GM11168 (cell line): ENCODE measurements at regions not wholly inside any gene's neighbourhood (a gene's known extent, or its start where the extent isn't known, plus 50 kb on each side); places are given as distances from the start of the nearest gene placed in this dataset.

Experiments used
- in situ Hi-C: fragments of 300-500 bp; cut with MboI; formaldehyde crosslinking; loops from one replicate; pipeline ENCODE4 v1.12.0; 2022; ENCODE audit warnings: low sequenced_read_pairs; ENCODE audit not compliant: unreplicated experiment

GRCh38 chr2:20150110-20150706 is 74.7 kb downstream of the SDC1 start:
- in situ Hi-C loops: no loop called here

- in situ Hi-C loops: loop anchor here (5.0 kb wide), 1 partner anchor 103 kb away; no protein-coding TSS in a partner anchor
These were observed 75.3 kb downstream of the SDC1 start for GRCh38 chr2:20149703-20150030.

DNA sequence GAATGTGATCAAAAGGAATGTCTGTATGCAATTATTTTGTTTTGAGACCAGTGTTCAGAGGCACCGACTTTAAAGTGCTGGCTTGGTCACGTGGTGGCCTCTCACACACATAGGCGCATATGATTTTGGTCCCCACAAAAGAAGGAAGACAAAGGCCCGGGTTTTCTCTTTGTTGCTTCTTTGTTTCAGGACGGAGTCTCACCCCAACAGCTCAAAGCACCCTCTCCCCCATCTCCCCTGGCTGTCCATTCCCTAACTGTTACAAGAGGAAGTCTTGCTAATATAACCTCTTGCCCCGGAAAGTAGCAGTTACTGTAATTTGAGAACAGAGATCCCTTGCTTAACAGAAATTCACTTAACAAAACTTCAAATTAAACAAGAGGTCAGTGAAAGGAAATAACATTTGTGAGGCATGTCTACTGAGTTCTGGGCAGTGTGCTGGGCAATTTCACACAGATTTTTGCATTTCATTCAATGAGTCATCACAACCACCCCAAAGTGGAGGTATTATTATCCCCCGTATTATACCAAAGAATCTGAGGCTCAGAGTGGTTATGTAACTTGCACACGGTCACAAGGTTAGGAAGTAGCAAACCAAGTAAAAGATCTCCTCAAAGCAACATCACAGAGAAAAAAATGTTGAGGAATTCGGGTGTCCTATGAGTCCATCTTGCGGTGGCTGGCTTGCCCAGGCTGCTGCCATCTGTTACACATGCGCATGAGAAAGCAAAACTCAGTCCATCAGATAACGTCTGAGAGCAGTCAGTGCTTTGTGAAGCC is 75.8 kb downstream of the SDC1 start:
- in situ Hi-C loops: loop anchor here (5.0 kb wide), 1 partner anchor 103 kb away; no protein-coding TSS in a partner anchor

DNA sequence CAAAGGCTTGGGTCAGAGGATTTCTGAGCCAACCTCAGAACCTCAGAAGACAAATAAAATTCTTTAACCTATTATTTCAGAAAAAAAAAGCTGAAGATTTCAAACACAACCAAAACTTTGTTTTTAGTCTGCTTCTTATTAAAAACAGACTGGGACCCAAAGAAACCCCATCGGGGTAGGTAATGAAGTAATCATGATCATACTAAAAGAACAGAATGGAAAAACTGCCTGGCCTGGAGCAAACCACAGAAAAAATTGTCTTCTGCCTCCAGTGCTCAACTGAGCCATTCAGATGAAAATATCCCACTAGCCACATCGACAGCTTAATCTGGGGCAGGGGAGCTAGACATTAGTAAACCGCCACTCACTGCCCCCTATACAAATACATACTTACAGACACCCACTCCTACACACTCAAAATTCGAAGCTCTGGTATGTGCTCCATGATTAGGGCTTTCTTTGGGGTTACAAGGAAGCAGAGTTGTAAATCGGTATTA is 76.5 kb downstream of the SDC1 start:
- in situ Hi-C loops: loop anchor here (5.0 kb wide), 1 partner anchor 104 kb away; no protein-coding TSS in a partner anchor

DNA sequence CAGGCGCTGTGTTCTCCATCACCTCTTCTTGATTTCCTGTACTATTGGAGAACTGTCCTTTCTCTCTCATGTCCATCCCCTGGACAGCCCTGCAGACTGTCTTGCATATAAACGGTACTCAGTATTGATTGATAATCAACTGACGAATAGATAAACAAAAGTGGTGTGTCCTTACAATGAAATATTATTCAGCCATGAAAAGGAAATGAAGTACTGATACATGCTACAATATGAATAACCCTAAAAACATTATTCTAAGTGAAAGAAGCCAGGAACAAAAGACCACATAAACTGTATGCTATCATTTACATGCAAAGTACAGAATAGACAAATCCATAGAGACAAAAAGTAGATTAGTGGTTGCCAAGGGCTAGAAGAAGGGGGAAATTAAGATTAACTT is 77.6 kb downstream of the SDC1 start:
- in situ Hi-C loops: loop anchor here (5.0 kb wide), 1 partner anchor 105 kb away; no protein-coding TSS in a partner anchor

GRCh38 chr2:20146401-20146800 is 78.5 kb downstream of the SDC1 start:
- in situ Hi-C loops: loop anchor here (5.0 kb wide), 1 partner anchor 106 kb away; no protein-coding TSS in a partner anchor

DNA sequence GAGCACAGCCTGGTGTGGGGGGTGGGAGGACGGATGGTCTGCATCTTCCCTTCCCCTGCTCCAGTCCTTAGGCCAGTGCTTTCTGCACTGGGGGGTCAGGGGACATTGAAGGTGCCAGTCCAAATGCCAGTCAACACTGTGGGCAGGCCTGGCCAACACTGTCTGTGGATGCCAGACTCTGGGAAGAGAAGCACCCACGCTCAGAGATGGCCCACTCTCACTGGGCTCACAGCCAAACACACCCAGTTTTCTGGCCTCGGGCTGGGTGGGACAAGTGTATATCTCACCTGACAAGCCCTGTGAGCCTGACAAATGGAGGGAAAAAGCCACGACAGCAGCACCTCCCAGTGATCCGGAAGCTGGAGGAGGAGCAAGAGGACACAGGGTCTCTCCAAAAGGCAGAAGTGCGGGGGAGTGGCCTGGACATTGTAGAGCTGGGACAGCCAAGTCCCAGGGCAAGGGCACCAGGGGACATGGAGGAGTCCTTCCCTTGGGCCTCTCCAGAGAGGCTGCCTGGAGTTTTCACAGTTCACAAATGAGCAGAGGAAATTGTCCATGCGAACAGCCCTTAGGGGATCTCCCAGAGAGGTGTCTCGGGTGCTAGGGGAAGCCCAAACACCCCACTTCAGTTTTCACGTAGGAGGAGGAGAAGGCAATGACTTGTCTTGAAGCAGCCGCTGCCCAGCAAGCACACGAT is 79.3 kb downstream of the SDC1 start:
- in situ Hi-C loops: loop anchor here (5.0 kb wide), 1 partner anchor 107 kb away; no protein-coding TSS in a partner anchor

- in situ Hi-C loops: loop anchor here (5.0 kb wide), 1 partner anchor 107 kb away; no protein-coding TSS in a partner anchor
These were observed 80.1 kb downstream of the SDC1 start for GRCh38 chr2:20144861-20145260.

DNA sequence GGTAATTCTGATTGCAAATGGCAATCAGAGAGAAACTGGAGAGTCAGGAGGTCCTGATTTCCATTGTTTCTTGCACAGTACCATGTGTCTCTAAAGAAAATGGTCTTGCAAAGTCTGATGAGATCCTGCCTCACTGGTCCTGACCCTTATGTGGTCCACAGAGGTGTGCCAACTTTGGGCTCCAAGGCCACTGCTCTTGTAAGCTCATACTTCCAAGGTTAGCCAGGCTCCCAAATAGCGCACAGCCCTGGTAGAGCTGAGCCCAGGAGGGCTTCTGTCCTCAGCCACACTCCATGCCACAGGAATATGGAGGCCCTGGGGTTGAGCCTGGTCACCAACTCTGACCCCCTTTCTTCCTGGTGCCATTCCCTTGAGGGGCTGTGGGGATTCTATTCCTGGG is 80.7 kb downstream of the SDC1 start:
- in situ Hi-C loops: no loop called here

DNA sequence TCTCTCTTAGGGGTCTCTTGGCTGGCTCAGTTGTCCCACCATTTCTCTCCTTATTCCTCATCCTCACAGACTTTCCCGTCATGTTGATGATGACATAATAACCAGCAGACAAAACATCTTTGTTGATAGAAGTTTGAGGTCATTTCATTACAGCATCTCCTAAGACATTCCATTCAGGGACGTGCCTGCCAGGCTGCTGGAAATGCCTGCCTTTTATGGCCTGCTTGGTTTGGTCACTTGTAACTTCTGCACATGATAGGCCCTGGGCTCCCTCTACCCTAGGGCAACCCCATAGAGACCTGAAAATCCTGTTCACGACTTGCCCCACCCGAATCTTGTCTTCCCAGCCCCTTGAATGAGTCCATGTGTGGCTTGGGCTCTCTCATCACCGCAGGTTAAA is 81.7 kb downstream of the SDC1 start:
- in situ Hi-C loops: no loop called here

GRCh38 chr2:20141806-20142205 is 83.1 kb downstream of the SDC1 start:
- in situ Hi-C loops: no loop called here

GRCh38 chr2:20141056-20141762 is 83.7 kb downstream of the SDC1 start:
- in situ Hi-C loops: no loop called here

DNA sequence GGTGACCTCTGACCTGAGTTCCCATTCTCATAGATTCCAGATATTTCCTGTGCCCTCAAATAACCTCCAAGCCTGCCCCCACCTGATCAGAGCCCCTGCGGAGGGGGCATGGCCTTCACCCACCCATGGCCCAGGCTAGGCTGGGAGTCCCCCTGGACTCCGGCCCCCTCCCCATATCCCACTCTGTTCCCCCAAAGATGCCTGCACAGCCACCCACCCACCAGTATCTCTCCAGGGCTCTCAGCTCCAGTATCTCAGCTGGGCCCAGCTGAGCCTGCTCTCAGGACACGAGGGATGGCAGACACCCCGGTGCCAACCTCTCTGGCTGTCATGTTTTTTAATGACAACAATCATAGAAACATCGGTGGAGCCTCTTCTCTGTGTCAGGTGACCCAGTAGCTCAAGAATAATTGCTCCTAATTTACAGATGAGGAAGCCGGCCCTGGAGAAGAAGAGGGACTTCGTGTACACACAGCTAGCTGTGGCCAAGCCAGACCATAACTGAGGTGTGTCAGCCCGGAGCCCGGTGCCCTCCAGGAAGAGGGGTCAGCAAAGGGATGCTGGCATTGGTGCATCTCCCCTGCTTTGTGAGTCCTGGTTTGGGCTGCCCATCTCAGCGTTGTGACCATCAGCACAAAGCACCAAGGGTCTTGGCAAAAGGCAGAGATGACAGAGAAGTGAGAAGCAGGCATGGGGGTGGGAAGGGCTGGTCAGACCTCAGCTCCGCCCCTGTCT is 84.4 kb downstream of the SDC1 start:
- in situ Hi-C loops: no loop called here

GRCh38 chr2:20139407-20140172 is 85.3 kb downstream of the SDC1 start:
- in situ Hi-C loops: loop anchor here (10.0 kb wide), 1 partner anchor 75 kb away; no protein-coding TSS in a partner anchor

DNA sequence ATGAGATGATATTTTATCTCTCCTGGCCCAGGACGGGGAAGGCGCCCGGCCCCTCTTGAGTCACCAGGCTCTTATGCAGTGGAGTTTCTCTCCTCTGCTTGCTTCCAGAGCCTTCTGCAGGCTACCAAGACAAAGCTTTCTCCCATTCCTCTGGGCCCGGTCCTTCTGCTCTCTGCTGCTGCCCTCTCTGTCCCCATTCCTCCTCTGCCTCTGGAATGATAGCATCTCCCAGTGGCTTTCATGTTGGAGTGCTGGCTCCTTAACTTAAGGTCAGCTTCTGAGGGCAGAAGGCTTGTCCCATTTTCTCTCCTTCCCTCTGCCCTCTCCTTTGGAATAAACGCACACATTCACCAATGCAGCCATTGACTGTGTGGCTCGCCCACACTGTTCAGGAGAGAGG is 86.2 kb downstream of the SDC1 start:
- in situ Hi-C loops: loop anchor here (10.0 kb wide), 1 partner anchor 76 kb away; no protein-coding TSS in a partner anchor

- in situ Hi-C loops: loop anchor here (10.0 kb wide), 1 partner anchor 77 kb away; no protein-coding TSS in a partner anchor
These were observed 86.5 kb upstream of the LAPTM4A start for GRCh38 chr2:20137884-20138283.

DNA sequence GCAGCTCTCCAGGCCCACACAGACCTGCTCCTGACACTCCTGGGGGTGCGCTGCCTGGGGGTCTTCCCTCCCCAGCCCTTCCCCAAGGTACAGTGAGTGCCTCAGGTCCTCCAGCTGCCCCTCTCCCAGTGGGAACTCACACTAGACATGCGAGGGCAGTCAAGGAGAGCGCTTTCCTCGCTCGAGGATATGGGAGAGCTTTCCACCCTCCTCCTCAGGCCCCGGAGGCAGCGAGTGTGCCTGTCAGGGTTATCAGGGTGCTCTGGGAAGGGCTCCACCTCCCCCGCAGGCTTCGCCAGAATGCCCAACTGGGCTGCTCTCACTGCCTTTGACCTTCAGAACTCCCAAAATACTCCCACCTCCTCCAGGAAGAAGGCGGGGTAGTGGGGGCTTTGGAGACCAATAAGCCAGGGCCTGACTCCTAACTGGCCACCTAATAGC is 85.7 kb upstream of the LAPTM4A start:
- in situ Hi-C loops: loop anchor here (10.0 kb wide), 1 partner anchor 78 kb away; no protein-coding TSS in a partner anchor

GRCh38 chr2:20136149-20136548 is 84.7 kb upstream of the LAPTM4A start:
- in situ Hi-C loops: loop anchor here (10.0 kb wide), 1 partner anchor 79 kb away; no protein-coding TSS in a partner anchor
